Left lobe of liver (tissue), 2 donors: ENCODE measurements at regions not wholly inside any gene's neighbourhood (a gene's known extent, or its start where the extent isn't known, plus 50 kb on each side); places are given as distances from the start of the nearest gene placed in this dataset.
"Not testable (repeated sequence)": the region's sequence is repeated elsewhere in the genome, so short reads cannot be mapped to it uniquely, and the experiment has no call there.

Source experiments
- ATAC-seq: fragments of 200-7000 bp; cut with Tn5 transposase; one replicate; pipeline ENCODE4 v1.9.1; 2020; ENCODE audit warnings: mild to moderate bottlenecking, moderate library complexity
- DNase-seq: peaks from one replicate; pipeline ENCODE4 v3.0.0-alpha.2; 2020; ENCODE audit warnings: low spot score
- donor health status: DM: no; HTN: no; CAD: no; lungs with moderate emphysema.
- donor health status: DM: no; HTN: yes; CAD: no.

DNA sequence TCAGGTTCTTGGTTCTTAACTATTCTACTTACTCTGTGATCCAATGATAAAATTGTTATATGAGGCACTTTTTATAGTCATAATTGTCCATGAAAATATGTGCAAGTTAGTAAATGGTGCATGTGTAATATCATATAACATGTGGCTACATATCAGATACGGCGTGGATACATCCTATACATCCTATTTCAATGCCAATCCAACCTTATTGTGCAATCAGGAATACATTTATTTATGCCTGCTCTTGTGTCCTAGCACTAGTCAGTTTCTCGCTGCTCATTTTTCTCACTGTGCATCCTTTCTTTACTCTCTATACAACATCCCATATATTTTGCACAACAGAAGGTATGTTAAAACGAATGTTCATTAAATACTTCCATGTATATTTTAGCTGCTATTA is 1141.1 kb downstream of the FAT4 start:
- no peak for ATAC-seq
- DNase-seq, result no peak

DNA sequence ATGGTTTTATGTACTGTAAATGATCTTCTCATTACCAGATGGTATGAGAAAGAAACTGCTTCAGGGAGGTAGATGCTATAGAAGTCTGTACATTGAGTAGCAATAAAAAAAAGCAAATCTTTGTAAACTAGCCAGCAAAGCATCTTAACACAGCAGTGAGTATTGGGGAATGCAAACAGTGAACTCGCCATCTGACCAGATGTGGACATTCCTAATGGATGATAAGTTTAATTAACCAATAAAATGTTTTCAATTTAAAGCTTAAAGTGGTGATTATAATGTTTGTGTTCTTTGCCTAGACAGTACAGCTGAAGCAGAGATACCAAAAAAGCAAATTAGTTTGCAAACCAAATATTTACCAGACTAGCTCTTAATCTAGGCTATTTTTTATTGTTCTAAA is 1144.2 kb downstream of the FAT4 start:
- ATAC-seq (no peak), DNase-seq (no peak)

DNA sequence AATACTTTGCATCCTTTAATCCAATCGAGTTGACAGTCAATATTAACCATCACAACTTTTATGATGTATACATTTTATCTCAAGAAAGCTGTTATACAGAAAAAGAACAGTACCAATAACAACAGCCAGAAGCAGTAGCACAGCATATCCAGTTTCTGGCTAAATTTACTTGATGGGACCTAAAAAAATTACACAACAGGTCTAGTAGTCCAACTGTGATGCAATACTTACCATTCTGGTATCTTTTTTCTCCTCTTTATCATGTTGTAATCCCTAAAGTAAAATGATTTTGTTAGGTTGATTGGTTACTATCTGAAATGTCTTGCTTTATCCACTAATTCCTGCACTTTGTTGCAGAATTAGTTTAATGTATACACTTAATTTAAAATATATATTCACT is 1150.6 kb downstream of the FAT4 start:
- ATAC-seq (no peak), DNase-seq (no peak)

DNA sequence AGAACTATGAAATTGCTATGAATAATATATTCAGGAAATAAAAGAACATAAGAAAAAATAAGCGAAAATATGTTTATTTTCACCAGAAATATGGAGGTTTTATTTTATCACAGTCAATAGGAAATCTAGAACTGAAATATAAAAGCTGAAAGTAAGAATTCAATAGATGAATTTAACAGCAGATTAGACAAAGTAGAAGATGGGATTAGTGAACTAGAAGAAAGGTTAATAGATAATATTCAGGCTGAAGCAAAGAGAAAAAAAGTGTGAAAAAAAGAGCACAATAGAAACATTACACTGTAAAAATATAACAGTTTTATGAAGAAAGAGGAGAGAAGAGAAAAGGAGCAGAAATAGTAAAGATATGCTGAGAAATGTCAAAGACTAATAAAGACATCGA is 1152.1 kb downstream of the FAT4 start:
- no peak for DNase-seq
- ATAC-seq, result no peak

DNA sequence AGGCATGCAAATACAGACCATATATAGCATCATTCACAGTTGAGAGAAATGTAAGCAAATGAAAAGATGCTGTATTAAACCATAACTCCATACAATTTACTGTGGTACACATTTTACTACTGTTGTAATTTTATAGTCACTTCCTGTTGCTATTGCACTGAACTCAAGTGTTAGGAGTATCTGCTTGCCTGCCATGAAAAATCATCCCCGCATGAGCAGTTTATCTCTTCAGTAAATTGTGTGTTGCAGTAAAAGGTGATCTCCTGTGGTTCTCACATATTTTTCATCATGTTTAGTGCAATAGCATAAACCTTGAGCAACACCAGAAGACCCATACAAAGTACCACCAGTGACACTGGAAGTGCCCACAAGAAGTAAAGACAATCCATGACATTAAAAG is 1153.4 kb downstream of the FAT4 start:
- no peak for DNase-seq
- ATAC-seq, result no peak

DNA sequence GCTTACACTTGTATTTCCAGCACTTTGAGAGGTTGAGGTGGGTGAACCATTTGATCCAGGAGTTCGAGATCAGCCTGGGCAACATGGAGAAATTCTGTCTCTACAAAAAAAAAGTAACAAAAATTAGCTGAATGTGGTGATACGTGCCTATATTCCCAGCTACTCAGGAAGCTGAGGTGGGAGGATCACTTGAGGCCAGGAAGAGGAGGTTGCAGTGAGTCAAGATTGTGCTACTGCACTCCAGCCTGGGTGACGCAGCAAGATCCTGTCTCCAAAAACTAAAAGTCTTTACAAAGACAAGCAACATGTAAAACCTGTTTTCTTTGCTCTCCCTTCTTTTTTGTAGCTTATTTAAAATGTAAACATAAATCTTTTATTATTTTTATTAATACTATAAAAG is 1156.1 kb downstream of the FAT4 start:
- no peak for DNase-seq
- no peak for ATAC-seq

DNA sequence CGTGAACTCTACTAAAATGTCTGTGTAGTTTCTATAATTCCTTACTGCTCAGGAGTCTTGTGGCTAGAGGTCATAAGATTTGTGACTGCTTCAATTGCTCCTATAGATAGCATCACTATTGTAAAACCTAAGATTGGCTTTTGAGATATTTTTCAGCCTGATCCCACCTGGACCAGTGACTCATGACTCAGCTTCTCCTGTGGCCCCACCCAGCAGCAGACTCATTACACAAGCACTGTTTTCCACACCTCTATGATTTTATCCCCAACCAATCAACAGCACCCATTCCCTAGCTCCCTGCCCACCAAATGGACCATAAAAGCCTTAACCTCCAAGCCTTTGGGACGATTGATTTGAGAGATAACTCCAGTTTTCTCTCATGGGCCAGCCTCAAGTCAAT is 1157.0 kb upstream of the INTU start:
- ATAC-seq (no peak), DNase-seq (no peak)

DNA sequence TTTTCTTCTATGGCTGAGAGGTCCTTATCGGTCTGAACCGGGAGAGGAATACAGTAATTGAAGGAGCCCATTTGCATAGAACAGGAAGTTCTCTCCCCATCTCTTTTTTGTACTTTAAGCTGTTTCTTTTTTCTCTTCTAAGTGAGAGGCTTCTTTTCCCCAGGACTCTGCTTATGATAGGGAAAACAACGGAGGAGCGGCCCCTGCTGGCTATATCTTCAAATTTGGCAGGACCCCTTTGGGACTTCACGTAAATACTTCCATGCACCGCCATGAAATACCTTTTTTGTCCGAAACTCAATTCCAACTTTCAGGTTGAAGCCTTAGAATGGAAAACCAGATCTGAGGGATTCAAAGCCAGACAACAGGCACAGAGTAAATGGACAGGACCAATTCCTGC is 1153.0 kb upstream of the INTU start:
- no peak for ATAC-seq
- no peak for DNase-seq

DNA sequence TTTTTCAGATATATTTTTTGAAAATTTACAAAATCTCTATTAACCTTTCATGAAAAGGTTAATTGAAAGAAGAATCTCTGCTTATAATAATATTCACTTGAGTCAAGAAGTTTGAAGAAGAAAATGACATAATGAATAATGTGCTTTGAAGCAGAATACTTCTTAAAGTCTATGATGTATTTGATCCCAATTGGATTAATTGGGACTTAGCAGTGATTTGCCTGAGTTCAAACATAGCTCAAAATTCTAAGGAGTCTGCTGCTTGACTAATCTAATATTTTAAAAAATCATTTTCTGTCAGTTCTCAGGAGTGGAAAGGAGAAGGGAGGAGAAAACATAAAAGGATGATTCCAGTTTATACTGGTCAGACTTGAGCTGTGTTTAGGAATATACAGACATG is 1150.4 kb upstream of the INTU start:
- DNase-seq (no peak), ATAC-seq (no peak)

DNA sequence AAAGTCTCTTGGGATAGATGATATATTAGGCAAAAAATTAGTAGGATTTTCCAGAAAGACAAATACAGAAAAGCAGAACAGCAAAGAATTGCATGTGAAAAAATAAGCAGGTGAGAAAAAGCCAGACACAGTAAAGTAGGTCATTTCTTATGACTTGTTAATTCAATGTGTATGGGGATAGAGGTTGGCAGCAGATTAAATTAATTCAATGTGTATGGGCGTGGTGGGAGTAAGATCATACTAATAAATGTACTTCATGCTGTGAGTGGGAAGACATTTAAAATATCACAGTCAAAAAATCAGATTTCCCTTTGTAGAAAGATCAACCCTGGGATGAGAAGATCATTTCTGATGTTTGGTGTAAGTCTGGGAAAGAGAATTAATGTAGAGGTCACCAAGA is 1146.4 kb upstream of the INTU start:
- ATAC-seq, result no peak
- no peak for DNase-seq

DNA sequence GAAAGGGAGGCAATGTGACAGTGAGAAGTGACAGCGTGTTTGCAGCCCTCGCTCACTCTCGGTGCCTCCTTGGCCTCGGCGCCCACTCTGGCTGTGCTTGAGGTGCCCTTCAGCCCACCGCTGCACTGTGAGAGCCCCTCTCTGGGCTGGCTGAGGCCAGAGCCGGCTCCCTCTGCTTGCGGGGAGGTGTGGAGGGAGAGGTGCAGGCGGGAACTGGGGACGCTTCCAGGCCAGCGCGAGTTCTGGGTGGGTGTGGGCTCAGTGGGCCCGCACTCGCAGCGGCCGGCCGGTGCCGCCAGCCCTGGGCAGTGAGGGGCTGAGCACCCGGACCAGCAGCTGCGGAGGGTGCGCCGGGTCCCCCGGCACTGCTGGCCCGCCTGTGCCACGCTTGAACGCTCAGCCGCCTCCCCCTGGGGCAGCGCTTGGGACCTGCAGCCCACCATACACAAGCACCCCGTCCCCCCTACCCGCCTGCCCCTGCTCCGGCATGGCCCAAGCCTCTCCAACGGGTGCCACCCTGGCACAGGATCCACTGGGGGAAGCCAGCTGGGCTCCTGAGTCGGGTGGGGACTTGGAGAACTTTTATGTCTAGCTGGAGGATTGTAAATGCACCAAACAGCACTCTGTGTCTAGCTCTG is 1142.8 kb upstream of the INTU start:
- ATAC-seq (no peak), DNase-seq (no peak)

DNA sequence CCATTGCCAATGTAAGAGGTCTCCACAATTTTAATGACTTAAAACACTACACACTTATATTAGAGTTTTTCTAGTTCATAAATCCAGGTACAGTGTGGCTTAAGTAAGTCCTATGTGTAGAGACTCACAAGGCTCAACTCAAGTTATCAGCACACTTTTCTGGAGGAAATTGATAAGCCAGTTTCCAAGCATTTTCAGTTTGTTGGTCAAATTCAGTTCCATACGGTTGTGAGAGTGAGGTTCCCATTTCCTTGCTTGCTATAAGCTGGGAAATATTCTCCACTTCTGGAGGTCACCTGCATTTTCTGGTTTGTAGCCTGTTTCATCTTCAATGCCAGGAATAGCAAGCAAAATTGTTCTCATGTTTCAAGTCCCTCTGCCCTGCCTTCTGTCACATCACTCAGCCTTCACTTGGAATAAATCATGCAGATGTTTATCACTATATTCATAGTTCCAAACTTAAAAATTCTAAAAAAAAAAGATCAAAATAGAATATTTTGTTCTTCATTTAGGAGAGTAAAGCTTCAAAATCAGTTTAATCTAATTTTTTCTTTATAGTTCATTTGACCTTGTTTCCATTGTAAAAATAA is 1137.5 kb upstream of the INTU start:
- ATAC-seq (no peak), DNase-seq (no peak)

DNA sequence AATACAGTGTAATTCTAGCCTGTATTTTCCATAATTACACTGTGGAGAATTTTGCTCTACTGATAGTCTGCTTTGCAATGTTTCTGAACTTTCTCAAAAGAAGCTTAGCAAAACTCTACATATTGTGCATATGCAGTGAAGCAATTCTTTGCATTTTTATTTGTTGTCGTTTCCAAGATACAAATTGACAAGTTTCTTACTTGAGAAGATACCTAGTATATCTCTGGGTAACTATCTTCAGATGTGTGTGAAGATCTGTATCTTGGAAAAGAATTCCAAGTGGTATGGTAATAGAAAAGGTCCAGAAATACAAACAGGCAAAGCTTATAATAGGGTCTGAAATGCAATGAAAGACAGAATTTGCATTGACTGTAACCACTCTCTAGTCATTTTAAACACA is 1119.8 kb upstream of the INTU start:
- ATAC-seq, result no peak

DNA sequence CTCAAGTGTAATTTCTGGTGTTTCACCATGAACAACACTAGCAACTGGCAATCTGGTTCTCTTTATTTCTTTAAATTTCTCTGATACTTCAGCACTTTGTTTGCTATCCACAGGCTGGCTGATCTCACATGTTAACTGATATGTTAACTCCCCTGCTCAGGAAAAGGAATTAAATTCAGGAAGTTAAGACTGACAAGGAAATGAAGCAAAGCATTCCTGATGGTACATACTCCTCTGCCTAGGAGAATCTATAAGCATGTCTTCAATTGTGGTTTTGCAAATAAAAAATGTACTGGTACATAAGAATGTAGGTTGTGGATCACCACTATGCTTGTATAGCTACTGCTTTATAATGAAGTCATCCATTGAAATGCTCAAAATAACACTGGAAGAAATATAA is 1119.2 kb upstream of the INTU start:
- DNase-seq (no peak), ATAC-seq (no peak)

More for the DNA sequence above, 1119.8 kb upstream of the INTU start:
- DNase-seq, result no peak

DNA sequence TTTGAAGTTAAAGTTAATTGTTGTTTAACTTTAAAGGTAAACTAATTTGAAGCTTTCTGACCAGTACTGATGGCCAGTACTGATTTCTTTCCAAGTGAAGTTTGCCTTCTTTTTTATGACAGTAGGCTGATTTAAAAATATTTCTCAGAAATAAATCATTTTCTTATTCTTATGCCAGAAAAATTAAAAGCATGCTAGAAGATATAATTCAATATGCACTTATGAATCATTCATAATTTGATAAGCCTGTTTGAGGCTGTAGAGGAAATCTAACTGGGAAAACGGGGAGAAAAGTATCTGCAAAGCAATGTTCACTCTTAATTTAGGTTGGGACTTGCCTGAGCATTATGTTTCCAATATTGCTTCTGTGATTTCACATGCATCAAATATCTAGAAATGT is 1112.0 kb upstream of the INTU start:
- DNase-seq, result no peak
- no peak for ATAC-seq

DNA sequence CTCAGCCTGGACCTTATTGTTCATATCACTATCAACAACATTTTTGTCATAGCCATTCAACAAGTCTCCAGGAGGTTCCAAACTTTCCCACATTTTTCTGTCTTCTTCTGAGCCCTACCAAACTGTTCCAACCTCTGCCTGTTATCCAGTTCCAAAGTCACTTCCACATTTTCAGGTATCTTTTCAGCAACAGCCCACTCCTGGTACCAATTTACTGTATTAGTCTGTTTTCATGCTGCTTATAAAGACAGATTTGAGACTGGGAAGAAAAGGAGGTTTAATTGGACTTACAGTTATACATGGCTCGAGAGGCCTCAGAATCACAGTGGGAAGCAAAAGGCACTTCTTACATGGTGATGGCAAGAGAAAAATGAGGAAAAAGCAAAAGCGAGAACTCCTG is 1107.4 kb upstream of the INTU start:
- not testable (repeated sequence) for ATAC-seq, DNase-seq

DNA sequence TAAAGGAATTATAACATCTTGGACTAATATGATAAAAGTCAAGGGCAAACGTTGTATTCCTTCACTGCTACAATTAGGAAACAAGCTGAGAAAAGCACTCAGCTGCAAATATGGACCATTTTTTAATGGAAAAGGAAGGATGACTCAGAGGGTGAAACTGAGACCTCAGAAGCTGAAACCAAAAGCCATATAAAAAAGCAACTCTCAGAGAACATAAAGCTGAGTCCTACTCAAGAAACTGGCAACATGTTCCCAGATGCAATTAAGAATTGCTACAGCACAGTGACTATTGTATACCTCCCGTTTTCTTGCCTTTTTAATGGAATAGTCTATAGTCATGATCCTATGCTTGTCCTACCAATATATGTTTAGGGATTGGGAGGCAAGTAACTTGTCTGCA is 1106.4 kb upstream of the INTU start:
- ATAC-seq (no peak), DNase-seq (no peak)

DNA sequence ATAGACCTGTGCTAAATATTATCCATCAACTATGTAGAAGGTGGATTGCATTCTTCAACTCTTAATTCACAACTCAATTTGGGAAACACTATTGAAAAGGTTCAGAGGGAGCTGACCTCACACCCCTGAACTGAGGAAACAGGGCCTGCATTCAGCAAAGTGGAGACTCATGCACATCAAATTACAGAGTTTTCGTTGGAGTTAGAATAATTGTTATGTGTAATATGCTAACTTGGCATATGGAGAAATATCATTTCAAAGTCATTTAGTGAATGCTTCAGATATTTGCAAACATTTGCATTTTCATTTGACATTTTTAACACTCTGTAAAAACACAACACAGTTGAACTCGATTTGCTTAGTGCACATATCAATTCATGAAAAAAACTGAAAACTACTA is 1102.8 kb upstream of the INTU start:
- no peak for ATAC-seq
- DNase-seq, result no peak

DNA sequence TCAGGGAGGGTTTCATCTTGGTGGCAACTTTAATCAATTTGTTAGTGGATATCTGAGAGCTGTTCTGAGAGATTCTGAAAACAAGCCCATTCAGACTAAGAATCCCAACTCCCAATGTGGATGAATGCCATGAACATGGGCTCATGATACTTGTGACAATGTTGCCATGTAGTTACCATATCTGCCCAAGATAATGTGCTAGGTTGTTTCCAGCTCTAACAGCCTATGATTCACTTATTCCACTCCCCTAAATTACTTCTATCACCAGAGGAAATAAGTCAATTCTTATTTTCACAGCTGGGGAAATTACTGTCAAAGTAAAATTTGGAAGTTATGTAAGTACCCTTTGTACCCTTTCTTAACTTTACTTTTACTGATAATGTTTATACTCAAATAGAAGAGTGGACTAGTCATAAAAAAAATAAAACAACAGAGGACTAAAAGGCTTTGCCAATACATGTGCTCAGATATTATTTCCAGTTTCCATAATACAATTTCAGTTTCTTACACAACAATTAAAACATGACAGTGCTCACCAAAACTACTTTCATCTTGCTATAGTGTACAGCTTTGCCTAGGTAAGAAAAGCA is 1101.7 kb upstream of the INTU start:
- ATAC-seq, result no peak
- DNase-seq, result no peak

DNA sequence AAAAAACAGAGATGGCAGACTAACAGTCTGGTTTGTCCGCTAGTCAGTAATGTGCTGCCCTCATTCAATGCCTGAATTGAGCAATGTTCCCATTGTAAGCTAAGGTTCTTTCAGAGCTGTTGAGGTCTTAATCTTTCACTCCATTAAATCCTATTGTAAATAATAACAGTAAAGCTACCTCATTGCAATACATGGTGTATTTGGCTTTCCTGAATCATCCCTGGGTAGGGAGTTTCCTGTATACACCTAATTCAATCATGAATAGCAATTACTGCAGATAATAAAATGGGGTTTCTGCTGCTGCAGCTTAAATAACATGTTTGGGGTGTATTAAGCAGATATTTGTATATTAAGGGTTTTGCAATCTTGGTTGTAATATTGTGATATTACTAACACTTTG is 1100.2 kb upstream of the INTU start:
- DNase-seq, result no peak
- no peak for ATAC-seq

DNA sequence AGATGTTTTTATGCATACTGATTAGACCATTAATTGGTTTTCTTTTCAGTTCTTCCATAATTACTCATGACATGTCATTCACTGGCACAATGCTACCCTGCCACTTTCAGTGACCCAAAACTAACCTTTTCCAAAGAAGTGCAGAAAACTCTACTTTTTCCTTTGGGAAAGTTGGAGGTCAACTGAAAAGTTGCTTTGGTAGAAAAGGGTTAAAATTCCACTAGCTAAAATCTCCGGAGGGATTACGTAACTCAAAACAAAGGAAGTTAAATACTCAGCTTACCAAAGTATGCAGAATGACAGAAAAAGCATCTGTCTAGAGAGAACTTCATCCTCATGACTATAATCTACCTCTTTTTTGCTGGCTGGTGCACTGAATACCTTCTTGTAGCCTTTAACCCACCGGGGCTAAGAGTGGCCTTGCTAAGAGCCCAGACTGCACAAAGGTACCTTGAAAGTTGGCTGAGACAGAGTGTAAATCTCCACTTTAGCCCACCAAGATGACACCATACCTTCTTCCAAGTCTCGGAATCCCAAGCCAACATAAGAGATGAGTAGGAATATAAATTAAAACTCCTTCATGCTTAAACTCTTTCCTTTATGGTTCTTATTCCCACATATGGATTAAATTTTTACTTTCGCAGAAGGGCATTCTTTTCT is 1099.5 kb upstream of the INTU start:
- no peak for DNase-seq
- no peak for ATAC-seq

DNA sequence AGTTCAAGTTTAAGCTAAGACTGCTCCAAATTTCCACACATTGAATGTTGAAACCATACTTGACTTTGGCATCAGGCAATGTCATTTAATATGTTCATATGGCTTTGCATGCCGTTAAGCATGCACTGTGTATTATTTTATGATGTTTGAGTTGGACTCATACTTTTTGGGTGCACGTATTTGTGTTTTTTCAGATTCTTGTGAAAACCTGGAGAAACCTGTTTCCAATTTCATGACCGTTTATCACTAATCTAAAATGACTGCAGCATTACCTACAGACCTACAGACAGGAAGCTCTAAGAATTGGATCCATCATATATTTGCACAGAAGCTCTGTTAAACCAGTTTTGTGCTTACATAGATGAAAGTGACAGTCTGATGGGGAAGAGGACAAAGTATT is 1093.0 kb upstream of the INTU start:
- DNase-seq (no peak), ATAC-seq (no peak)
